GM21529 (cell line): ENCODE measurements at regions not wholly inside any gene's neighbourhood (a gene's known extent, or its start where the extent isn't known, plus 50 kb on each side); places are given as distances from the start of the nearest gene placed in this dataset.

Experiments
- ATAC-seq: cut with Tn5 transposase; IDR thresholded peaks from one replicate; pipeline ENCODE4 v1.9.1; 2021; ENCODE audit not compliant: unreplicated experiment

DNA sequence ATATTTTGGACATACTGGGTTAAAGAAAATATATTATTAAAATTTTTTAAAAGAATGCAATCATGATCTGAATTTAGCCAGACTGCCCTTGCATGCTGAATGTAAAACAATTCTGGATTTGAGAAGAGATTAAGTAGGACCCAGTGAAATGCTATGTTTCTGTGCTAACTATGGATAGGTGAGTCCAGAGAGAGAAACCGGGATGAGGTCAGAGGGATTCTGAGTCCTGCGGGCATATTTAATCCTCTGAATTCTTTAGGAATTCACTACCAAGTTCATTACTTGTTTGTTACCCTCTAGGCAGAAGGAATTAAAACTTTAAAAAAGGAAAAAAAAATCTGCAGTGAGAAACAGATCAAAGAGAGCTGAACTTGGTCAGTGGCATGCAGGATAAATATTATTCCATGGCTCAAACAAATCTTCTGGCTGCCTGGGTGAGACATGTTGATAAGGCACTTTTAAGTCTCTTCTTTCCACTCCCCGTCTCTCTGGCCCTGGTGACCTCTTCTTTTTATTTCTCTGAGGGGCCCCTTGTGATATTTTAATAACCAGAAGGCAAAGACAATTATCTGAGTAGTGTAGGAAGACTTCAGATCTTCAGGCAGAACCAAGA, 50.2 kb upstream of the LYZL1 start:
- no peak for ATAC-seq
